ENCODE measurements at regions not wholly inside any gene's neighbourhood (a gene's known extent, or its start where the extent isn't known, plus 50 kb on each side); places are given as distances from the start of the nearest gene placed in this dataset.

- no peak overlapping the region for H3K4me2 ChIP-seq
- H3K27ac Mint-ChIP-seq: no peak overlapping the region
- H3K79me2 ChIP-seq (replicated peaks; ENCODE audit: insufficient read depth): no peaks in the 10 kb centered on the region
- peaks cover 4% of the 10 kb centered on the region for H3K9me3 Mint-ChIP-seq
- no peaks in the 10 kb centered on the region for H3K9me2 ChIP-seq (ENCODE audit: insufficient read depth)
- TF ChIP-seq NANOG (IDR thresholded peaks at IDR 0.05; ENCODE audit: borderline replicate concordance) (no peak), STAT1 (IDR thresholded peaks at IDR 0.05; ENCODE audit: unreplicated experiment) (no peak), POLR2AphosphoS5 (IDR thresholded peaks at IDR 0.05; ENCODE audit: low read depth) (no peak), CTCF (conservative IDR thresholded peaks at IDR 0.05; ENCODE audit: low read depth in 2 of 2) (no peak), REST (IDR thresholded peaks at IDR 0.05; ENCODE audit: unreplicated experiment) (no peak), CREB1 (CRISPR knock-in tag; IDR thresholded peaks at IDR 0.05; ENCODE audit: low read depth) (no peak)
- DNase-seq (ENCODE audit: low spot score): no peak
- no peak overlapping the region for H2AFZ ChIP-seq
- no peak overlapping the region for H3K27ac ChIP-seq (ENCODE audit: low read depth)
- no peak for ATAC-seq
- no peaks in the 10 kb centered on the region for H4K20me1 ChIP-seq (replicated peaks; ENCODE audit: insufficient read depth)
- H3K4me3 ChIP-seq: no peak overlapping the region
- no peaks in the 10 kb centered on the region for H3F3A ChIP-seq (replicated peaks; ENCODE audit: low read depth)
- H3K27me3 Mint-ChIP-seq (ENCODE audit: insufficient read depth, low read depth, poor library complexity): no peaks in the 10 kb centered on the region
- H3K27me3 ChIP-seq (ENCODE audit: insufficient read depth): no peaks in the 10 kb centered on the region
- no peak overlapping the region for H3K4me3 Mint-ChIP-seq
- no peaks in the 10 kb centered on the region for H3K4me1 Mint-ChIP-seq
- no peaks in the 10 kb centered on the region for H3K36me3 ChIP-seq (ENCODE audit: insufficient read depth)
- H3K4me1 ChIP-seq (ENCODE audit: insufficient read depth): no peaks in the 10 kb centered on the region
- no peaks in the 10 kb centered on the region for H3K36me3 Mint-ChIP-seq (ENCODE audit: low read depth)
These were observed 220.3 kb downstream of the CHIC2 start for GRCh38 chr4:53844133-53844532.

GRCh38 chr4:53841711-53842110, 222.7 kb downstream of the CHIC2 start:
- no peaks in the 10 kb centered on the region for H3K9me2 ChIP-seq (ENCODE audit: insufficient read depth)
- H3K36me3 ChIP-seq (ENCODE audit: insufficient read depth): no peaks in the 10 kb centered on the region
- H3K27me3 ChIP-seq (ENCODE audit: insufficient read depth): no peaks in the 10 kb centered on the region
- H3K27ac ChIP-seq (ENCODE audit: low read depth): no peak overlapping the region
- Mint-ChIP-seq H3K36me3 (ENCODE audit: low read depth) (no peaks in the 10 kb centered on the region), H3K4me1 (no peaks in the 10 kb centered on the region), H3K27ac (no peak overlapping the region), H3K9me3 (peaks cover 22% of the 10 kb centered on the region), H3K27me3 (ENCODE audit: insufficient read depth, low read depth, poor library complexity) (no peaks in the 10 kb centered on the region), H3K4me3 (no peak overlapping the region)
- no peak for TF ChIP-seq STAT1 (IDR thresholded peaks at IDR 0.05; ENCODE audit: unreplicated experiment)
- no peak for TF ChIP-seq ZNF462 (CRISPR knock-in tag; IDR thresholded peaks at IDR 0.05)
- H3K4me1 ChIP-seq (ENCODE audit: insufficient read depth): no peaks in the 10 kb centered on the region
- no peak for ATAC-seq
- no peaks in the 10 kb centered on the region for H3K79me2 ChIP-seq (replicated peaks; ENCODE audit: insufficient read depth)
- no peak overlapping the region for H3K4me2 ChIP-seq
- H3K4me3 ChIP-seq: no peak overlapping the region
- no peak overlapping the region for H2AFZ ChIP-seq
- H4K20me1 ChIP-seq (replicated peaks; ENCODE audit: insufficient read depth): no peaks in the 10 kb centered on the region
- H3F3A ChIP-seq (replicated peaks; ENCODE audit: low read depth): no peaks in the 10 kb centered on the region
- no peak for DNase-seq (ENCODE audit: low spot score)

All from GM23338 (cell line).